AG04450 (cell line): ENCODE measurements at regions not wholly inside any gene's neighbourhood (a gene's known extent, or its start where the extent isn't known, plus 50 kb on each side); places are given as distances from the start of the nearest gene placed in this dataset.
"Not testable (repeated sequence)": the region's sequence is repeated elsewhere in the genome, so short reads cannot be mapped to it uniquely, and the experiment has no call there.

ENCODE experiments used
- CTCF ChIA-PET: fragments of 300-600, 350-600 bp; formaldehyde crosslinking; extraction: SDS; loops from one replicate; lab custom pipeline; 2022; ENCODE audit warnings: antibody characterized with exemption, inconsistent platforms; lab: Charles Lee
- POLR2A ChIA-PET: fragments of 350-600 bp; formaldehyde crosslinking; extraction: SDS; loops from one replicate; lab custom pipeline; 2021; ENCODE audit warnings: antibody characterized with exemption, inconsistent platforms; lab: Yijun Ruan, JAX
- DNase-seq: peaks from one replicate; pipeline ENCODE4 v3.0.0-alpha.2; 2011; ENCODE audit warnings: low read depth, low spot score
- H3K27ac ChIP-seq: one replicate; pipeline ENCODE4 v1.5.1; 2012; ENCODE audit warnings: low read depth, low read length, control low read depth
- H3K27me3 ChIP-seq: one replicate; pipeline ENCODE4 v1.6.0; 2012; ENCODE audit warnings: low read length; ENCODE audit not compliant: control insufficient read depth, insufficient read depth
- H3K4me3 ChIP-seq: 2 replicates; pipeline ENCODE4 v1.5.1; 2011; ENCODE audit warnings: mild to moderate bottlenecking, low read depth, low read length, control low read depth
- H3K9me3 ChIP-seq: 2 replicates; pipeline ENCODE4 v1.5.1; 2012; ENCODE audit warnings: low read length; ENCODE audit not compliant: control insufficient read depth, insufficient read depth
- TF ChIP-seq, protein P1 (sequence below): IDR thresholded peaks from 2 replicates; pipeline ENCODE4 v1.5.1; 2011; ENCODE audit warnings: low read depth, low read length, control low read depth, inconsistent platforms

GRCh38 chr2:109689182-109689930 lies 75.2 kb downstream of the SOWAHC start:
- DNase-seq: no peak
- TF ChIP-seq, protein P1, sequence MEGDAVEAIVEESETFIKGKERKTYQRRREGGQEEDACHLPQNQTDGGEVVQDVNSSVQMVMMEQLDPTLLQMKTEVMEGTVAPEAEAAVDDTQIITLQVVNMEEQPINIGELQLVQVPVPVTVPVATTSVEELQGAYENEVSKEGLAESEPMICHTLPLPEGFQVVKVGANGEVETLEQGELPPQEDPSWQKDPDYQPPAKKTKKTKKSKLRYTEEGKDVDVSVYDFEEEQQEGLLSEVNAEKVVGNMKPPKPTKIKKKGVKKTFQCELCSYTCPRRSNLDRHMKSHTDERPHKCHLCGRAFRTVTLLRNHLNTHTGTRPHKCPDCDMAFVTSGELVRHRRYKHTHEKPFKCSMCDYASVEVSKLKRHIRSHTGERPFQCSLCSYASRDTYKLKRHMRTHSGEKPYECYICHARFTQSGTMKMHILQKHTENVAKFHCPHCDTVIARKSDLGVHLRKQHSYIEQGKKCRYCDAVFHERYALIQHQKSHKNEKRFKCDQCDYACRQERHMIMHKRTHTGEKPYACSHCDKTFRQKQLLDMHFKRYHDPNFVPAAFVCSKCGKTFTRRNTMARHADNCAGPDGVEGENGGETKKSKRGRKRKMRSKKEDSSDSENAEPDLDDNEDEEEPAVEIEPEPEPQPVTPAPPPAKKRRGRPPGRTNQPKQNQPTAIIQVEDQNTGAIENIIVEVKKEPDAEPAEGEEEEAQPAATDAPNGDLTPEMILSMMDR: no peak
- POLR2A ChIA-PET: no interaction called here
- peaks cover 7% of the 10 kb centered on the region for H3K27me3 ChIP-seq
- CTCF ChIA-PET: no interaction called here
- no peaks in the 10 kb centered on the region for H3K9me3 ChIP-seq
- H3K27ac ChIP-seq: no peak overlapping the region
- no peak overlapping the region for H3K4me3 ChIP-seq

- no peaks in the 10 kb centered on the region for H3K9me3 ChIP-seq
- DNase-seq: no peak
- H3K27ac ChIP-seq: no peak overlapping the region
- CTCF ChIA-PET: no interaction called here
- POLR2A ChIA-PET: no interaction called here
- H3K27me3 ChIP-seq: peaks cover 7% of the 10 kb centered on the region
- TF ChIP-seq, protein P1: no peak
- no peak overlapping the region for H3K4me3 ChIP-seq
Measured at GRCh38 chr2:109689973-109690372, 75.8 kb downstream of the SOWAHC start.

DNA sequence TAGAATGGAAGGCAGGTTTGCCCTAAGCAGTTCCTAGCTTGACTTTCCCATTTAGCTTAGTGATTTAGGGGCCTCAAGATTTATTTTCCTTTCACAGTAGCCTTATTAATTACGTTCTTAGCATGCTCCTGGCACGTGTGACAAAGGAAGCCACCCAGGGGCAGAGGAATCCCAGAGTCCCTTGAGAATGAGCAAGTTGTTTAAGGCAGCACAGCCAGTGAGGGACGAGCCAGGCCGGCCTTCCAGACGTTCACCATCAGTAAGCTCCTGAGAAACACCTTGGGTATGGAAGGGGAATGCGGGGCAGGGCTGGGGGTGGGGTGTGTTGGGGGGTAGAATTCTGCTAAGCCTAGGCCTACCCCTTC lies 76.3 kb downstream of the SOWAHC start:
- no peak for DNase-seq
- no peaks in the 10 kb centered on the region for H3K9me3 ChIP-seq
- H3K27me3 ChIP-seq: peaks cover 9% of the 10 kb centered on the region
- TF ChIP-seq, protein P1: no peak
- no peak overlapping the region for H3K4me3 ChIP-seq
- no peak overlapping the region for H3K27ac ChIP-seq
- ChIA-PET CTCF (no interaction called here), POLR2A (no interaction called here)

DNA sequence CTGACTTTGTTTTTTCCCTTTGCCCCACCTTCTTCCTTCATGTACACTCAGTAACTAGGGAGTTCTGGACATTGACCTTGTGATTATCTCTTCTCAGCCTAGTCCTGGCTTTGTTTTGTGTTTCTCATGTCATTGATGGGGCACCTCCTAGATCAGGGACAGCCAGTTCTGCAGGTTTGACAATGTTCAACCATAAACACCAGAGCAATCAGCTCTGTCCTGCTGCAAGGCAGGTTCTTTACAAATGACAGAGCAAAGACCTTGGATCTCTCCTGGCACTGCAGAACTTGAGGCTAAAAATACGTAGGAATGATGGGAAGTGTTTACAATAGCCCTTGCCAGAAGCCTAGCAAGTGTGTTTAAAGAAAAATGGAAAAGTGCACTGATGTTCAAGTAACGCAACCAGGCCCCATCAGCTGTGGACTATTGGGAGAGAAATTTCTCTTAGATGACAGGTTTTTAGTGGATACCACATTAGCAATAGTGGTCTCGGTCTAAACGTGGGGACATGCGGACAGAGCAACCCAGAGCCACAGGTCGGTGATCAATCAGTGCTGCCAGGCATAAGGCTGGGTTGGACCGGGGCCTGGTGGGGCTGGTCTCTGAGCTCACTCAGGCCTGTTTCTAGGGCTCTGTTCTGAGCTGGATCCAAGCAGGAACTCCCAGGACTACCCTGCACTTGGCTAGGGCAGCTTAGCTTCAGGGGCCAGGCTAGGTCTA lies 76.8 kb downstream of the SOWAHC start:
- H3K9me3 ChIP-seq: no peaks in the 10 kb centered on the region
- H3K27me3 ChIP-seq: peaks cover 10% of the 10 kb centered on the region
- ChIA-PET CTCF (interaction anchor here (1.1 kb wide), 1 partner anchor 181 kb away, joined by 3 read pairs; no protein-coding TSS in a partner anchor), POLR2A (no interaction called here)
- DNase-seq: no peak
- H3K27ac ChIP-seq: peak overlapping the region; percentile 11
- TF ChIP-seq, protein P1: no peak
- H3K4me3 ChIP-seq: no peak overlapping the region

DNA sequence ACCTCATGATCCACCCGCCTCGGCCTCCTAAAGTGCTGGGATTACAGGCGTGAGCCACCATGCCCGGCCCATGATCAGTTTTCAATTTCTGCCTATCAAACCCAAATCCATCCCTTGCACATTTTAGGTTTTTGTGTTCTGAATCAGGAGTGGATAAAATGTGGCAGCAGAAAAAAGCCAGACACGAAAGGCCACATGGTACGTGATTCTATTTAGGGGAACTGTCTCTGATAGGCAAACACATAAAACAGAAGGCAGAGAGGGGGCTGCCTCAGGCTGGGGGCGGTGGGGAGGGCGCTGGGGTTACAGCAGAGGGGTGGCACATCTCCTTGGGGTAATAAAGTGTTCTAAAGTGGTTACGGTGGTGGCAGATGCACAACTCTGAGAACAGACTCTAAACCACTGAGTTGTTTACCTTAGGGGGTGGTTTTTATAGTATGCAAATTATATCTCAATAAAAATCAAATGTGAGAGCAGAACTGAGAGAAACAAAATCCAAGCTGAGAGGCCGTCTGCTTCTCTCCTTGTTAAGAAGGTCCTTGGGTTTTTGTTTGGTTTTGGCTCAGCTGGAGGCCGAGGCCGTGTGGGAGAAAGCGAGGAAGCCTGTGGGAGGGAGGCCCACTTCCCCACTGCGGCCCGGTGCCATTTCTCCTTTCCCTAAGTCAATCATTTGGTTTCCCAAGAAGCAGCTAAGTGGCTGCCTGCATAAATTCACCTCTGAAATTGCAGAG lies 78.0 kb downstream of the SOWAHC start:
- Histone ChIP-seq H3K9me3 (no peaks in the 10 kb centered on the region), H3K27ac (no peak overlapping the region), H3K4me3 (no peak overlapping the region), H3K27me3 (peaks cover 8% of the 10 kb centered on the region)
- CTCF ChIA-PET: interaction anchor here (1.1 kb wide), 1 partner anchor 182 kb away, joined by 3 read pairs; no protein-coding TSS in a partner anchor
- POLR2A ChIA-PET: no interaction called here
- TF ChIP-seq, protein P1: no peak
- DNase-seq: no peak

- H3K9me3 ChIP-seq, H3K27ac ChIP-seq, POLR2A ChIA-PET, DNase-seq, CTCF ChIA-PET, H3K4me3 ChIP-seq, H3K27me3 ChIP-seq: not testable (repeated sequence)
Measured at GRCh38 chr2:109692831-109693230, 78.7 kb downstream of the SOWAHC start.

DNA sequence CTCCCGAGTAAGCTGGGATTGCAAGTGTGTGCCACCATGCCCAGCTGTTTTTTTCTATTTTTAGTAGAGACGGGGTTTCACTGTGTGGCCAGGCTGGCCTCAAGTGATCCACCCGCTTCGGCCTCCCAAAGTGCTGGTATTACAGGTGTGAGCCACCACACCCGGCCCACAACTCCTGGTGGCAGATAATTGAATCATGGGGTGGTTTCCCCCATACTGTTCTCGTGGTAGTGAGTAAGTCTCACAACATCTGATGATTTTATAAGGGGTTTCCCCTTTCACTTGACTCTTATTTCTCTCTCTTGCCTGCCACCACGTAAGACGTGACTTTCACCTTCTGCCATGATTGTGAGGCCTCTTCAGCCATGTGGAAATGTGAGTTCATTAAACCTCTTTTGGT lies 79.1 kb downstream of the SOWAHC start:
- H3K4me3 ChIP-seq, H3K27me3 ChIP-seq, H3K27ac ChIP-seq, POLR2A ChIA-PET, H3K9me3 ChIP-seq, DNase-seq: not testable (repeated sequence)
- CTCF ChIA-PET: interaction anchor here (1.7 kb wide), 1 partner anchor 147 kb away, joined by 9 read pairs; no protein-coding TSS in a partner anchor
